Inferior parietal cortex (tissue), 1 donor: ENCODE measurements at regions not wholly inside any gene's neighbourhood (a gene's known extent, or its start where the extent isn't known, plus 50 kb on each side); places are given as distances from the start of the nearest gene placed in this dataset.
"Not testable (repeated sequence)": the region's sequence is repeated elsewhere in the genome, so short reads cannot be mapped to it uniquely, and the experiment has no call there.

Experiments used
- DNase-seq: peaks from one replicate; pipeline ENCODE4 v3.0.0-alpha.2; 2016; ENCODE audit errors: extremely low spot score

DNA sequence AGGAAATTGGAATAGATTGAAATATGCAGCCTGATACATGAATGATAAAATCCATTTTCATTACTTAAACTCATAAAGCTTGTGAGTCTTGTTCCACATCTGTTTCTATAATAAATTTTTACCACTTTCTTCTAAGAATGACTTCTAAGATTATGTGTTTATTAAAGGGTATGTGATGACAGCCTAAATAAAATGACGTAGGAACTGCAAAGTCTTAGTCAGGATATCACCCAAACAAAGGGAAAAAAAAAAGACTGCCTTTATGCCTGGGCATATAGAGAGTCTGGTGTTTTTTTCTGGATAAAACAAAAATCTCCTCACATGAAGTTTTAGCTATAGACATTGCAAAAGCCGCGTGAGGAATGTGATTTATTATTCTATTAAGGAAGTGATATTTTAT is 844.0 kb downstream of the DIPK2A start:
- no peak for DNase-seq

GRCh38 chr3:144816323-144816722 is 844.7 kb downstream of the DIPK2A start:
- DNase-seq, result no peak

- no peak for DNase-seq
Observed at GRCh38 chr3:144818973-144819372, 847.4 kb downstream of the DIPK2A start.

DNA sequence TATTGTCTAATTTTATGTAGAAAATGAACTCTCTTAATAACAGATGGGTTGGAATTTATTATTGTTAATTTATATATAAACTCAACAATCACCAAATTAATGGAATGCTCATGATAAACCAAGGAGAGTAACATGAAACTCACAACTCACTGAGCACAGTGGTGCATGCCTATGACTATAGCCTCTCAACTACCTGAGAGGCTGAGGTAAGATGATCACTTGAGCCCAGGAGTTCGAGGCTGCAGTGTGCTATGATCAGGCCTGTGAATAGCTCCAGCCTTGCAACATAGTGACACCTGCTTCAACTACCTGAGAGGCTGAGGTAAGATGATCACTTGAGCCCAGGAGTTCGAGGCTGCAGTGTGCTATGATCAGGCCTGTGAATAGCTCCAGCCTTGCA is 848.6 kb downstream of the DIPK2A start:
- not testable (repeated sequence) for DNase-seq

GRCh38 chr3:144820726-144821125 is 849.1 kb downstream of the DIPK2A start:
- DNase-seq, result no peak

- DNase-seq, result no peak
Observed at GRCh38 chr3:144821583-144821982, 850.0 kb downstream of the DIPK2A start.

GRCh38 chr3:144822671-144823070 is 851.0 kb downstream of the DIPK2A start:
- DNase-seq, result no peak

GRCh38 chr3:144831955-144832716 is 860.5 kb downstream of the DIPK2A start:
- no peak for DNase-seq

GRCh38 chr3:144839991-144840390 is 868.4 kb downstream of the DIPK2A start:
- no peak for DNase-seq

DNA sequence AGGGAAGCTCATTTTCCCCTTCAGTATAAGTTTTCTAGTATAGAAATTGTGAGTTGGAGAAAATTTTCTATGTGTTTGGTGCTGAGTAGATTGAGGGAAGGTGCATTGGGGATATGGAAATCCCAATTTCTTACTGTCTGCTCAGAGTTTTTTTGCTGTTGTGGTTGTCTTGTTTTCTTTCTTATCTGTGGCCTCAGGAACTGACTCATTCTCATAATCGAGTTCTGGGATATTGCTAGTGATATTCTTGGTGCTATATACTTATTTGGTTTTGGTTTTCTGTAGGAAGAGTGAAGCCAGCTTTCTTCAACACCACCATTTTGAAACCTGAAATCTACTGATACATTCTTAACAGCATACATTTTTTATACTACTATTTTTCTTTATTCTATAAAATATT is 869.2 kb downstream of the DIPK2A start:
- DNase-seq, result no peak

DNA sequence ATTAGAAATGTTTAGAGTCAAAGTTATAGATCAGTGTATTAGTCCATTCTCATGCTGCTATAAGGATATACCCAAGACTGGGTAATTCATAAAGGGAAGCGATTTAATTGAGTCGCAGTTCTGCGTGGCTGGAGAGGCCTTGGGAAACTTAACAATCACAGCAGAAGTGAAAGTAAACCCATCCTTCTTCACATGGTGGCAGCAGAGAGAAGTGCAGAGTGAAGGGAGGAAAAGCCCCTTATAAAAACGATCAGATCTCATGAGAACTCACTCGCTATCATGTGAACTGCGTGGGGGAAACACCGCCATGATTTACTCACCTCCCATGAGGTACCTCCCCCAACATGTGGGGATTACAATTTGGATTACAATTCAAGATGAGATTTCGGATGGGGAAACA is 871.5 kb downstream of the DIPK2A start:
- no peak for DNase-seq

DNA sequence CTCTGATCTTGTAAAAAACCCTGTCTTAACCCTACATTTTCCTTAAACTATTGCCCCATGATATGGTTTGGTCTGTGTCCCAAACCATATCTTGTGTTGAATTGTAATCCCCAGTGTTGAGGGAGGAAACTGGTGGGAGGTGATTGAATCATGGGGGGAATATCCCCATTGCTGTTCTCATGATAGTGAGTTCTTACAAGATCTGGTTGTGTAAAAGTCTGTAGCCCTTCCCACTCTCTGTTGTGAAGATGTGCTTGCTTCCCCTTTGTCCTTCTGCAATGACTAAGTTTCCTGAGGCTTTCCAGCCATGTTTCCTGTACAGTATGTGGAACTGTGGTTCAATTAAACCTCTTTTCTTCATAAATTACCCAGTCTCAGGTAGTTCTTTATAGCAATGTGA is 881.4 kb downstream of the DIPK2A start:
- DNase-seq, result no peak

GRCh38 chr3:144854020-144854419 is 882.4 kb downstream of the DIPK2A start:
- DNase-seq, result not testable (repeated sequence)

- DNase-seq, result no peak
Observed at GRCh38 chr3:144859161-144859560, 887.5 kb downstream of the DIPK2A start.

DNA sequence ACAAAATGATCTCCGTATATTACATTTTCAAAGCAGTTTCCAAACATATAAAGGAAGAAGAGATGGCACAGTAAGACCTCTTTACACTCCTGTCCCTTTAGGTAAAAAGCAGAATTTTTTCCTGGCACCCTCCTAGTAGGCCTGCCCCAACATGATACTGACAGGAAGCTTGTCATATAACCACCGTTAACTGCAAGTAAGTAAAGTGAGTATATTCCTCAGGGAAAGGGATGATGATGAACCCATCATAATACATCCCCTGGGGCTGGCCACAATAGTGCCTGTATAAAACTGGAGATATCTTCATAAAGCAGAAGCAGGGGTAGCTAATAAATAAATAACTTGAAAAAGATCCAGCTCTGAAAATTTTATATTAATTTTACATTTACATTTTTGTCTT is 893.0 kb downstream of the DIPK2A start:
- DNase-seq, result no peak

GRCh38 chr3:144865948-144866347 is 894.3 kb downstream of the DIPK2A start:
- DNase-seq, result no peak

GRCh38 chr3:144866476-144866875 is 894.9 kb downstream of the DIPK2A start:
- no peak for DNase-seq

GRCh38 chr3:144868506-144868905 is 896.9 kb downstream of the DIPK2A start:
- no peak for DNase-seq

- no peak for DNase-seq
Observed at GRCh38 chr3:144873066-144873465, 901.4 kb downstream of the DIPK2A start.

DNA sequence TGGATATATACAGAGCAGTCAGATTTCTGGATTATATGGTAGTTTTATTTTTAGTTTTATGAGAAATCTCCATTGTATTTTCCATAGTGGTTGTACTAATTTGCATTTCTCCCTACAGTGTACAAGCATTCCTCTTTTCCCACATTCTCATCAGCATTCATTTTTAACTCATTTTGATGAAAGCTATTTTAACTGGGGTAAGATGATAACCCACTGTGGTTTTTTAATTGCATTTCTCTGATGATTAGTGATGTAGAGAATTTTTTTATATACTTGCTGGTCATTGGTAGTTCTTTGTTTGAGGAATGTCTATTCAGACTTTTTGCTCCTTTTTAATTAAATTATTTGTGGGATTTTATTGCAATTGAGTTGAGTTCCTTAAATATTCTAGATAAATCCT is 903.6 kb downstream of the DIPK2A start:
- no peak for DNase-seq

GRCh38 chr3:144877356-144877755 is 905.7 kb downstream of the DIPK2A start:
- DNase-seq, result no peak

- no peak for DNase-seq
Observed at GRCh38 chr3:144879701-144880100, 908.1 kb downstream of the DIPK2A start.

- DNase-seq, result no peak
Observed at GRCh38 chr3:144893980-144894379, 922.4 kb downstream of the DIPK2A start.

GRCh38 chr3:144894576-144894975 is 923.0 kb downstream of the DIPK2A start:
- no peak for DNase-seq
